Thoracic aorta (tissue), 2 donors: ENCODE measurements at regions not wholly inside any gene's neighbourhood (a gene's known extent, or its start where the extent isn't known, plus 50 kb on each side); places are given as distances from the start of the nearest gene placed in this dataset.
A peak's percentile ranks its signal among the peaks of the same experiment; 100 is the strongest.

Source experiments
- ATAC-seq: fragments of 150-250 bp; one replicate; pipeline ENCODE4 v1.8.0; 2017; ENCODE audit warnings: low read depth; ENCODE audit not compliant: insufficient number of reproducible peaks, low FRiP score
- DNase-seq: peaks from one replicate; pipeline ENCODE4 v3.0.0-alpha.2; 2020; ENCODE audit warnings: low spot score
- H3K27ac ChIP-seq, 2 donors: fragments of 200-600 bp; sonication (generic); 1 replicate in 1 of 2; 2 replicates in 1 of 2; pipeline ENCODE4 v1.5.1; 2016; ENCODE audit warnings: mild to moderate bottlenecking in 2 of 2, moderate library complexity in 2 of 2
- H3K27me3 ChIP-seq: fragments of 200-600 bp; sonication (generic); replicated peaks from 2 replicates; pipeline ENCODE4 v1.6.0; 2016; ENCODE audit warnings: mild to moderate bottlenecking; ENCODE audit not compliant: insufficient read depth
- H3K36me3 ChIP-seq: fragments of 200-600 bp; sonication (generic); one replicate; pipeline ENCODE4 v1.5.1; 2016
- H3K4me1 ChIP-seq, 2 donors: fragments of 200-600 bp; sonication (generic); 1 replicate in 1 of 2; 2 replicates in 1 of 2; pipeline versions ENCODE4 v1.5.1 to v1.6.0; 2016; ENCODE audit warnings: low read depth in 2 of 2, mild to moderate bottlenecking in 1 of 2; ENCODE audit not compliant: control insufficient read depth in 1 of 2
- H3K4me3 ChIP-seq: fragments of 200-600 bp; sonication (generic); 2 replicates; pipeline ENCODE4 v1.5.1; 2016; ENCODE audit warnings: mild to moderate bottlenecking
- H3K9me3 ChIP-seq: fragments of 200-600 bp; sonication (generic); 2 replicates; pipeline ENCODE4 v1.5.1; 2016
- CTCF ChIP-seq: fragments of 200-600 bp; sonication (generic); IDR thresholded peaks from one replicate; pipeline ENCODE4 v1.5.1; 2019; ENCODE audit warnings: antibody characterized with exemption

- DNase-seq (no peak), ATAC-seq (no peak)
- no peak for TF ChIP-seq CTCF
- no peak overlapping the region for H3K4me3 ChIP-seq
- no peak overlapping the region for H3K27ac ChIP-seq
- no peaks in the 10 kb centered on the region for H3K9me3 ChIP-seq
- H3K27me3 ChIP-seq, result no peaks in the 10 kb centered on the region
- H3K36me3 ChIP-seq, result no peaks in the 10 kb centered on the region
- peaks cover 26 to 51% of the 10 kb centered on the region in 2 donors for H3K4me1 ChIP-seq
These were observed 173.6 kb downstream of the NUFIP1 start for GRCh38 chr13:44815623-44816022.

- ATAC-seq (no peak), DNase-seq (no peak)
- no peaks in the 10 kb centered on the region for H3K27me3 ChIP-seq
- no peaks in the 10 kb centered on the region for H3K36me3 ChIP-seq
- H3K4me1 ChIP-seq, result peaks cover 30 to 59% of the 10 kb centered on the region in 2 donors
- H3K27ac ChIP-seq, result no peak overlapping the region
- no peak overlapping the region for H3K4me3 ChIP-seq
- no peak for TF ChIP-seq CTCF
- H3K9me3 ChIP-seq, result no peaks in the 10 kb centered on the region
These were observed 174.4 kb downstream of the NUFIP1 start for GRCh38 chr13:44814836-44815235.

GRCh38 chr13:44814161-44814560, 175.1 kb downstream of the NUFIP1 start:
- no peak for TF ChIP-seq CTCF
- Histone ChIP-seq H3K4me1 (peaks cover 30 to 60% of the 10 kb centered on the region in 2 donors), H3K4me3 (no peak overlapping the region), H3K27me3 (no peaks in the 10 kb centered on the region), H3K36me3 (no peaks in the 10 kb centered on the region), H3K27ac (no peak overlapping the region), H3K9me3 (no peaks in the 10 kb centered on the region)
- ATAC-seq (no peak), DNase-seq (no peak)

GRCh38 chr13:44812818-44813217, 176.5 kb downstream of the NUFIP1 start:
- no peak for ATAC-seq
- TF ChIP-seq CTCF, result no peak
- Histone ChIP-seq H3K36me3 (no peaks in the 10 kb centered on the region), H3K27ac (peak overlapping the region; percentile 25 to 36), H3K9me3 (no peaks in the 10 kb centered on the region), H3K27me3 (no peaks in the 10 kb centered on the region), H3K4me3 (no peak overlapping the region), H3K4me1 (peaks cover 30 to 60% of the 10 kb centered on the region in 2 donors)
- no peak for DNase-seq

- no peak for TF ChIP-seq CTCF
- ATAC-seq (no peak), DNase-seq (no peak)
- no peaks in the 10 kb centered on the region for H3K9me3 ChIP-seq
- no peaks in the 10 kb centered on the region for H3K27me3 ChIP-seq
- H3K27ac ChIP-seq, result peak overlapping the region; percentile 42 to 60
- no peak overlapping the region for H3K4me3 ChIP-seq
- H3K36me3 ChIP-seq, result no peaks in the 10 kb centered on the region
- peaks cover 25 to 64% of the 10 kb centered on the region in 2 donors for H3K4me1 ChIP-seq
These were observed 179.0 kb downstream of the NUFIP1 start for GRCh38 chr13:44810061-44810840.
